Keratinocyte (primary cell): ENCODE measurements at regions not wholly inside any gene's neighbourhood (a gene's known extent, or its start where the extent isn't known, plus 50 kb on each side); places are given as distances from the start of the nearest gene placed in this dataset.

ENCODE experiments used
- EZH2 ChIP-seq: IDR thresholded peaks from one replicate; pipeline ENCODE4 v1.6.1; 2012; ENCODE audit warnings: inconsistent platforms, mild to moderate bottlenecking, low read length, moderate library complexity
- TF ChIP-seq, protein P1 (sequence below), 3 experiments: IDR thresholded peaks in 1 of 3; conservative IDR thresholded peaks in 1 of 3; optimal IDR thresholded peaks in 1 of 3; 2 replicates in 2 of 3; 3 replicates in 1 of 3; pipeline versions ENCODE3 to v1.5.1; 2011; ENCODE audit warnings: low read length in 3 of 3, mild to moderate bottlenecking in 3 of 3, moderate library complexity in 2 of 3, control low read depth in 1 of 3, inconsistent platforms in 1 of 3; ENCODE audit not compliant: insufficient read depth in 2 of 3; ENCODE audit errors: extremely low read depth in 1 of 3

DNA sequence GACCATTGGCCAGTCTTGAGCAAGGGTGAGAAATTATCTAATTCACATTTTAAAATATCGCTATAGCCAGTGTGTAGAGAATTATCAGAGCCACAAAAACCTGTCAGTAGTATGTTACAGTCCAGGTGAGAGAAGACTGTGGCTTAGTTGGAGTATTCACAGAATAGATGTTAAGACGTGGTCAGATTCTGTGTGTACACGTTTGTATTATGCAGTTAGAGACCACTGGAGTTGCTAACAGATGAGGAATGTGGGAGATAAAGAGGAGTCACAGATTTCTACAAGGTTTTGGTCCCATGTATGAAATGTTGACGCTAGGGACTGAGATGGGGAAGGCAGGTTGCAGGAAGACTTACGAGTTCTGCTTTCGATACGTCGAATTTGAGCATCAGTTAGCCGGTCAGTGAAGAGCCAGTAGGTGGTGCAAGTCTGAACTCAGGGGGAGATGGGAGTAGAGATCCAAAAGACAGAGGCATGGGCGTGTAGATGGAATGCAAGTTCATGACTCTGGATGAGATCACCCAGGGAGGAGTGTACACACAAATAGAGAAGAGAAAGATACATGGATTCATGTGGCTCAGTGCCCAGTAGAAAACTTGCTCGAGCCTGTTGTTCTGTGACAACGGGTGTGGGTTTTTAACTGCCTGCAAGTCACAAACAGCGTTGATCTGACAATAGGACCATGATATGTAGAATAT, 114.8 kb upstream of the FLRT2 start:
- TF ChIP-seq, protein P1, sequence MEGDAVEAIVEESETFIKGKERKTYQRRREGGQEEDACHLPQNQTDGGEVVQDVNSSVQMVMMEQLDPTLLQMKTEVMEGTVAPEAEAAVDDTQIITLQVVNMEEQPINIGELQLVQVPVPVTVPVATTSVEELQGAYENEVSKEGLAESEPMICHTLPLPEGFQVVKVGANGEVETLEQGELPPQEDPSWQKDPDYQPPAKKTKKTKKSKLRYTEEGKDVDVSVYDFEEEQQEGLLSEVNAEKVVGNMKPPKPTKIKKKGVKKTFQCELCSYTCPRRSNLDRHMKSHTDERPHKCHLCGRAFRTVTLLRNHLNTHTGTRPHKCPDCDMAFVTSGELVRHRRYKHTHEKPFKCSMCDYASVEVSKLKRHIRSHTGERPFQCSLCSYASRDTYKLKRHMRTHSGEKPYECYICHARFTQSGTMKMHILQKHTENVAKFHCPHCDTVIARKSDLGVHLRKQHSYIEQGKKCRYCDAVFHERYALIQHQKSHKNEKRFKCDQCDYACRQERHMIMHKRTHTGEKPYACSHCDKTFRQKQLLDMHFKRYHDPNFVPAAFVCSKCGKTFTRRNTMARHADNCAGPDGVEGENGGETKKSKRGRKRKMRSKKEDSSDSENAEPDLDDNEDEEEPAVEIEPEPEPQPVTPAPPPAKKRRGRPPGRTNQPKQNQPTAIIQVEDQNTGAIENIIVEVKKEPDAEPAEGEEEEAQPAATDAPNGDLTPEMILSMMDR (optimal IDR thresholded peaks at IDR 0.05 in 1 of 3, IDR thresholded peaks at IDR 0.05 in 1 of 3, conservative IDR thresholded peaks at IDR 0.05 in 1 of 3; ENCODE audit: extremely low read depth in 1 of 3, insufficient read depth in 2 of 3, low read length in 3 of 3), result peak; percentile 63 to 84 (median 78)
- TF ChIP-seq EZH2, result no peak
